ENCODE measurements at regions not wholly inside any gene's neighbourhood (a gene's known extent, or its start where the extent isn't known, plus 50 kb on each side); places are given as distances from the start of the nearest gene placed in this dataset.

GRCh38 chr4:163920426-163920825, 425.9 kb downstream of the TMA16 start:
- Histone ChIP-seq H3K27me3 (no peaks in the 10 kb centered on the region), H3K36me3 (no peaks in the 10 kb centered on the region), H3K9me3 (no peaks in the 10 kb centered on the region), H3K4me3 (no peak overlapping the region), H3K4me1 (no peaks in the 10 kb centered on the region), H3K27ac (no peak overlapping the region)
- no peak for TF ChIP-seq CTCF (IDR thresholded peaks at IDR 0.05)
- intact Hi-C loops (cut with DNase I), result no loop called here
- DNase-seq (no peak), ATAC-seq (no peak)

GRCh38 chr4:163922302-163922701, 427.8 kb downstream of the TMA16 start:
- intact Hi-C loops (cut with DNase I), result no loop called here
- no peaks in the 10 kb centered on the region for H3K4me1 ChIP-seq

GRCh38 chr4:163923092-163923491, 428.6 kb downstream of the TMA16 start:
- Histone ChIP-seq H3K4me1 (no peaks in the 10 kb centered on the region), H3K4me3 (no peak overlapping the region), H3K27ac (no peak overlapping the region), H3K27me3 (no peaks in the 10 kb centered on the region), H3K9me3 (no peaks in the 10 kb centered on the region), H3K36me3 (no peaks in the 10 kb centered on the region)
- TF ChIP-seq CTCF (IDR thresholded peaks at IDR 0.05), result no peak
- intact Hi-C loops (cut with DNase I), result no loop called here
- DNase-seq, result no peak
- ATAC-seq, result no peak

More at GRCh38 chr4:163922302-163922701, 427.8 kb downstream of the TMA16 start:
- Histone ChIP-seq H3K27me3 (no peaks in the 10 kb centered on the region), H3K4me3 (no peak overlapping the region), H3K27ac (no peak overlapping the region), H3K9me3 (no peaks in the 10 kb centered on the region), H3K36me3 (no peaks in the 10 kb centered on the region)
- ATAC-seq, result no peak
- DNase-seq, result no peak
- TF ChIP-seq CTCF (IDR thresholded peaks at IDR 0.05), result no peak

- Histone ChIP-seq H3K27me3 (no peaks in the 10 kb centered on the region), H3K4me1 (no peaks in the 10 kb centered on the region), H3K4me3 (no peak overlapping the region), H3K27ac (no peak overlapping the region), H3K36me3 (no peaks in the 10 kb centered on the region), H3K9me3 (no peaks in the 10 kb centered on the region)
- intact Hi-C loops (cut with DNase I), result no loop called here
- DNase-seq, result no peak
- TF ChIP-seq CTCF (IDR thresholded peaks at IDR 0.05), result no peak
- no peak for ATAC-seq
Measured at GRCh38 chr4:163930086-163930485, 435.6 kb downstream of the TMA16 start.

GRCh38 chr4:163932504-163932903, 438.0 kb downstream of the TMA16 start:
- no peaks in the 10 kb centered on the region for H3K27me3 ChIP-seq
- no peak overlapping the region for H3K4me3 ChIP-seq
- H3K27ac ChIP-seq, result no peak overlapping the region
- no peaks in the 10 kb centered on the region for H3K36me3 ChIP-seq
- DNase-seq, result no peak
- intact Hi-C loops (cut with DNase I), result no loop called here
- no peaks in the 10 kb centered on the region for H3K9me3 ChIP-seq
- ATAC-seq, result no peak
- no peaks in the 10 kb centered on the region for H3K4me1 ChIP-seq
- no peak for TF ChIP-seq CTCF (IDR thresholded peaks at IDR 0.05)

All from left lung (tissue), 4 donors.